Renal cortical epithelial cell (primary cell): ENCODE measurements at regions not wholly inside any gene's neighbourhood (a gene's known extent, or its start where the extent isn't known, plus 50 kb on each side); places are given as distances from the start of the nearest gene placed in this dataset.

Source experiments
- DNase-seq: peaks from one replicate; pipeline ENCODE4 v3.0.0-alpha.2; 2011; ENCODE audit warnings: low read depth

GRCh38 chr12:24047326-24047725 lies 97.9 kb upstream of the SOX5 start:
- DNase-seq, result no peak

- DNase-seq, result peak; percentile 88
Measured at GRCh38 chr12:24045816-24046257, 96.4 kb upstream of the SOX5 start.

- peak; percentile 81 for DNase-seq
Measured at GRCh38 chr12:24044941-24045703, 95.7 kb upstream of the SOX5 start.

GRCh38 chr12:24042651-24043050 lies 93.2 kb upstream of the SOX5 start:
- no peak for DNase-seq

GRCh38 chr12:24039113-24039525 lies 89.6 kb upstream of the SOX5 start:
- DNase-seq, result peak; percentile 89

GRCh38 chr12:24038211-24038997 lies 88.9 kb upstream of the SOX5 start:
- peak; percentile 58 for DNase-seq

GRCh38 chr12:24036438-24037216 lies 87.2 kb upstream of the SOX5 start:
- DNase-seq, result no peak

- DNase-seq, result no peak
Measured at GRCh38 chr12:24034894-24035293, 85.4 kb upstream of the SOX5 start.

GRCh38 chr12:24034160-24034559 lies 84.7 kb upstream of the SOX5 start:
- no peak for DNase-seq

- no peak for DNase-seq
Measured at GRCh38 chr12:24027352-24027751, 77.9 kb upstream of the SOX5 start.

GRCh38 chr12:24025153-24025798 lies 75.8 kb upstream of the SOX5 start:
- peak; percentile 18 for DNase-seq

GRCh38 chr12:24023081-24023480 lies 73.6 kb upstream of the SOX5 start:
- DNase-seq, result no peak

- DNase-seq, result no peak
Measured at GRCh38 chr12:24021164-24021502, 71.7 kb upstream of the SOX5 start.

GRCh38 chr12:24020397-24021163 lies 71.1 kb upstream of the SOX5 start:
- no peak for DNase-seq

GRCh38 chr12:24015833-24016160 lies 66.3 kb upstream of the SOX5 start:
- DNase-seq, result no peak

GRCh38 chr12:24014915-24015832 lies 65.7 kb upstream of the SOX5 start:
- no peak for DNase-seq

- DNase-seq, result no peak
Measured at GRCh38 chr12:24014240-24014639, 64.8 kb upstream of the SOX5 start.

- DNase-seq, result peak; percentile 31
Measured at GRCh38 chr12:24012528-24012927, 63.1 kb upstream of the SOX5 start.

- DNase-seq, result no peak
Measured at GRCh38 chr12:24011927-24012507, 62.5 kb upstream of the SOX5 start.

- no peak for DNase-seq
Measured at GRCh38 chr12:24008166-24008565, 58.7 kb upstream of the SOX5 start.
